ENCODE measurements at regions not wholly inside any gene's neighbourhood (a gene's known extent, or its start where the extent isn't known, plus 50 kb on each side); places are given as distances from the start of the nearest gene placed in this dataset.

GRCh38 chr4:82284475-82284857, 89.3 kb downstream of the HNRNPD start:
- Histone ChIP-seq H3K36me3 (ENCODE audit: control insufficient read depth in 2 of 2, insufficient read depth in 2 of 2, low read length in 1 of 2) (no peaks in the 10 kb centered on the region), H3K27ac (ENCODE audit: control insufficient read depth, insufficient read depth) (no peak overlapping the region), H3K4me3 (peak overlapping the region; percentile 56; the same call in 1 of the 2 replicates), H2AFZ (ENCODE audit: control insufficient read depth, low read depth, low read length) (peak overlapping the region; percentile 5), H3K4me1 (ENCODE audit: control insufficient read depth, insufficient read depth, low read length) (no peaks in the 10 kb centered on the region; the same call in 1 of the 2 replicates), H4K20me1 (ENCODE audit: control insufficient read depth, insufficient read depth) (no peaks in the 10 kb centered on the region), H3K9ac (ENCODE audit: control insufficient read depth, insufficient read depth, low read length) (no peak overlapping the region), H3K79me2 (ENCODE audit: control insufficient read depth, insufficient read depth, low read length) (no peaks in the 10 kb centered on the region), H3K4me2 (ENCODE audit: control insufficient read depth, insufficient read depth) (peak overlapping the region; percentile 35; the same call in 1 of the 2 replicates), H3K27me3 (replicated peaks in 1 of 2; ENCODE audit: control insufficient read depth in 2 of 2, insufficient read depth in 2 of 2, low read length in 1 of 2) (peaks cover 0 to 10% of the 10 kb centered on the region in 2 experiments; a peak in 1 of 4 replicates), H3K9me3 (replicated peaks; ENCODE audit: control insufficient read depth, insufficient read depth, low read length) (no peaks in the 10 kb centered on the region; the same call in 1 of the 3 replicates)
- in situ Hi-C loops (cut with MboI), result no loop called here
- ATAC-seq (no peak), FAIRE-seq (no peak), DNase-seq (ENCODE audit: low read depth, low spot score) (no peak)
- WGBS (ENCODE audit: insufficient coverage, insufficient replicate concordance, low lambda C conversion rate, missing lambda C conversion rate), result 13% methylated on average over 9 of the region's 9 CpGs
- CTCF ChIA-PET, result interaction anchor here (0.6 to 1.5 kb wide), 9 partner anchors 12 to 857 kb away, joined by 3 to 6 read pairs (median 4); partner anchors contain the start of gene HNRNPDL
- SMC1A ChIA-PET (ENCODE audit: uncharacterized antibody, unreplicated experiment), result interaction anchor here (1.0 to 1.2 kb wide), 2 partner anchors 12 to 14 kb away, joined by 3 to 4 read pairs; no protein-coding TSS in a partner anchor
- intact Hi-C loops (cut with micrococcal nuclease; ENCODE audit: unreplicated experiment), result loop anchor here (10.0 kb wide), 1 partner anchor 140 kb away; no protein-coding TSS in a partner anchor
- POLR2A ChIA-PET, result interaction anchor here (1.2 kb wide), 1 partner anchor 90 kb away, joined by 6 read pairs; the partner anchor contains the start of gene HNRNPD
- BruUV-seq (replicated peaks), result no TSS peak
- RAD21 ChIA-PET (ENCODE audit: unreplicated experiment), result interaction anchor here (0.8 to 1.2 kb wide), 5 partner anchors 18 to 817 kb away, joined by 3 to 6 read pairs (median 4); no protein-coding TSS in a partner anchor
- TF ChIP-seq GATAD2B (conservative IDR thresholded peaks at IDR 0.05; ENCODE audit: low read depth) (no peak), RFX5 (IDR thresholded peaks at IDR 0.05; ENCODE audit: low read depth, low read length) (no peak), MTA3 (IDR thresholded peaks at IDR 0.05; ENCODE audit: borderline replicate concordance, low read length) (no peak), FOS (IDR thresholded peaks at IDR 0.05; ENCODE audit: borderline replicate concordance, extremely low read depth, insufficient read length) (no peak), BCLAF1 (IDR thresholded peaks at IDR 0.05) (no peak), E4F1 (IDR thresholded peaks at IDR 0.05; ENCODE audit: borderline replicate concordance, partially characterized antibody) (no peak), CBX5 (IDR thresholded peaks at IDR 0.05; ENCODE audit: low read depth) (no peak), MLLT1 (IDR thresholded peaks at IDR 0.05) (no peak), IRF4 (IDR thresholded peaks at IDR 0.05; ENCODE audit: low read depth, low read length) (no peak), RAD51 (IDR thresholded peaks at IDR 0.05) (no peak), NFYB (IDR thresholded peaks at IDR 0.05; ENCODE audit: insufficient read depth, low read depth, low read length) (no peak)

Measured in GM12878 (cell line).